ENCODE measurements at regions not wholly inside any gene's neighbourhood (a gene's known extent, or its start where the extent isn't known, plus 50 kb on each side); places are given as distances from the start of the nearest gene placed in this dataset.
"Not testable (repeated sequence)": the region's sequence is repeated elsewhere in the genome, so short reads cannot be mapped to it uniquely, and the experiment has no call there.

DNA sequence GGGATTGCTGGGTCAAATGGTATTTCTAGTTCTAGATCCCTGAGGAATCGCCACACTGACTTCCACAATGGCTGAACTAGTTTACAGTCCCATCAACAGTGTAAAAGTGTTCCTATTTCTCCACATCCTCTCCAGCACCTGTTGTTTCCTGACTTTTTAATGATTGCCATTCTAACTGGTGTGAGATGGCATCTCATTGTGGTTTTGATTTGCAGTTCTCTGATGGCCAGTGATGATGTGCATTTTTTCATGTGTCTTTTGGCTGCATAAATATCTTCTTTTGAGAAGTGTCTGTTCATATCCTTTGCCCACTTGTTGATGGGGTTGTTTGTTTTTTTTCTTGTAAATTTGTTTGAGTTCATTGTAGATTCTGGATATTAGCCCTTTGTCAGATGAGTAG lies 220.3 kb downstream of the NPR3 start:
- H3F3A ChIP-seq (ENCODE audit: insufficient read depth, low read length, poor library complexity, severe bottlenecking); H3K79me2 ChIP-seq (replicated peaks; ENCODE audit: insufficient read depth, low read length); H3K9ac ChIP-seq (ENCODE audit: low read length); H2AFZ ChIP-seq (ENCODE audit: low read depth, low read length); H3K36me3 ChIP-seq (ENCODE audit: insufficient read depth, low read length); H3K4me3 ChIP-seq (ENCODE audit: low read length); H3K4me2 ChIP-seq (ENCODE audit: low read length); H3K27me3 ChIP-seq (ENCODE audit: insufficient read depth, low read depth, low read length); H3K9me3 ChIP-seq (ENCODE audit: low read length); H4K20me1 ChIP-seq (ENCODE audit: insufficient read depth); H3K27ac ChIP-seq (ENCODE audit: low read length); H3K9me2 ChIP-seq (ENCODE audit: insufficient read depth, low read length): not testable (repeated sequence)

DNA sequence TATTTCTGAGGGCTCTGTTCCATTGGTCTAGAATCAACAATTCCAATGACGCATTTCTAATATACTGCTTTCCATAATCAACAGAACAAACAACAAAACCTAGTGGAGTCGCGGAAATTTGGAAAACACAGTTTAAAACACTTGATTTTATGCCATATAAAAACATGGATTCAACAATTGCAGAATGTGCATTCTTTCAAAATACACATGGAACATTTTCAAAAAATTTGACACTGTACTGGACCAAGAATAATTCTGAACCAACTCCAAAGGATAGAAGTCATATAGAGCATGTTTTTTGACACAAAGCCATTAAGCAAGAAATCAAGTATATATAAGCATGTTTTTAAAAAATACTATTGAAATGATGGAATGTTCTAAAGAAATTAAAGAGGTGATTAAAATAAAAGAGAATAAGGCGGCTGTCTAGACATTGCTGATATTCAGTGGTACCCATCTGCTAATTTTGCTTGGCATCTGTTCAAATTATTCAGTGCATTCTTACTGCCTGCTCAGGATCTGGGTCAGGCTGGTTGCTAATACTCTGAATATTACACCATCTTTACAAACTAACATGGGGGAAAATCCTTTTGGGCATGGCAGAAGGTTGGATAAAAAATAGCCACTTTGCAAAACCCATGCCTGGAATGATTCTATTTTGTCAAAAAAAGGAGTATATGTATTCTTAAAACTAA lies 221.3 kb downstream of the NPR3 start:
- no peaks in the 10 kb centered on the region for H3K9me2 ChIP-seq (ENCODE audit: insufficient read depth, low read length)
- no peak overlapping the region for H3K4me3 ChIP-seq (ENCODE audit: low read length)
- no peaks in the 10 kb centered on the region for H3K9me3 ChIP-seq (ENCODE audit: low read length)
- no peaks in the 10 kb centered on the region for H4K20me1 ChIP-seq (ENCODE audit: insufficient read depth)
- no peaks in the 10 kb centered on the region for H3K36me3 ChIP-seq (ENCODE audit: insufficient read depth, low read length)
- no peak overlapping the region for H3K9ac ChIP-seq (ENCODE audit: low read length)
- H3K27me3 ChIP-seq (ENCODE audit: insufficient read depth, low read depth, low read length) = no peaks in the 10 kb centered on the region
- no peaks in the 10 kb centered on the region for H3F3A ChIP-seq (ENCODE audit: insufficient read depth, low read length, poor library complexity, severe bottlenecking)
- TF ChIP-seq RAD21 (conservative IDR thresholded peaks at IDR 0.05) = no peak
- no peak for TF ChIP-seq POLR2AphosphoS5 (IDR thresholded peaks at IDR 0.05)
- no peak for TF ChIP-seq EZH2 (IDR thresholded peaks at IDR 0.05; ENCODE audit: borderline replicate concordance, insufficient read depth, low read length, poor library complexity, severe bottlenecking)
- TF ChIP-seq MXI1 (conservative IDR thresholded peaks at IDR 0.05; ENCODE audit: poor library complexity, severe bottlenecking) = no peak
- TF ChIP-seq, protein P1, sequence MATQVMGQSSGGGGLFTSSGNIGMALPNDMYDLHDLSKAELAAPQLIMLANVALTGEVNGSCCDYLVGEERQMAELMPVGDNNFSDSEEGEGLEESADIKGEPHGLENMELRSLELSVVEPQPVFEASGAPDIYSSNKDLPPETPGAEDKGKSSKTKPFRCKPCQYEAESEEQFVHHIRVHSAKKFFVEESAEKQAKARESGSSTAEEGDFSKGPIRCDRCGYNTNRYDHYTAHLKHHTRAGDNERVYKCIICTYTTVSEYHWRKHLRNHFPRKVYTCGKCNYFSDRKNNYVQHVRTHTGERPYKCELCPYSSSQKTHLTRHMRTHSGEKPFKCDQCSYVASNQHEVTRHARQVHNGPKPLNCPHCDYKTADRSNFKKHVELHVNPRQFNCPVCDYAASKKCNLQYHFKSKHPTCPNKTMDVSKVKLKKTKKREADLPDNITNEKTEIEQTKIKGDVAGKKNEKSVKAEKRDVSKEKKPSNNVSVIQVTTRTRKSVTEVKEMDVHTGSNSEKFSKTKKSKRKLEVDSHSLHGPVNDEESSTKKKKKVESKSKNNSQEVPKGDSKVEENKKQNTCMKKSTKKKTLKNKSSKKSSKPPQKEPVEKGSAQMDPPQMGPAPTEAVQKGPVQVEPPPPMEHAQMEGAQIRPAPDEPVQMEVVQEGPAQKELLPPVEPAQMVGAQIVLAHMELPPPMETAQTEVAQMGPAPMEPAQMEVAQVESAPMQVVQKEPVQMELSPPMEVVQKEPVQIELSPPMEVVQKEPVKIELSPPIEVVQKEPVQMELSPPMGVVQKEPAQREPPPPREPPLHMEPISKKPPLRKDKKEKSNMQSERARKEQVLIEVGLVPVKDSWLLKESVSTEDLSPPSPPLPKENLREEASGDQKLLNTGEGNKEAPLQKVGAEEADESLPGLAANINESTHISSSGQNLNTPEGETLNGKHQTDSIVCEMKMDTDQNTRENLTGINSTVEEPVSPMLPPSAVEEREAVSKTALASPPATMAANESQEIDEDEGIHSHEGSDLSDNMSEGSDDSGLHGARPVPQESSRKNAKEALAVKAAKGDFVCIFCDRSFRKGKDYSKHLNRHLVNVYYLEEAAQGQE (IDR thresholded peaks at IDR 0.05; ENCODE audit: borderline replicate concordance) = no peak
- TF ChIP-seq EP300 (conservative IDR thresholded peaks at IDR 0.05; ENCODE audit: poor library complexity, severe bottlenecking) = no peak
- no peak for TF ChIP-seq SMC3 (conservative IDR thresholded peaks at IDR 0.05; ENCODE audit: poor library complexity)
- TF ChIP-seq, protein P2, sequence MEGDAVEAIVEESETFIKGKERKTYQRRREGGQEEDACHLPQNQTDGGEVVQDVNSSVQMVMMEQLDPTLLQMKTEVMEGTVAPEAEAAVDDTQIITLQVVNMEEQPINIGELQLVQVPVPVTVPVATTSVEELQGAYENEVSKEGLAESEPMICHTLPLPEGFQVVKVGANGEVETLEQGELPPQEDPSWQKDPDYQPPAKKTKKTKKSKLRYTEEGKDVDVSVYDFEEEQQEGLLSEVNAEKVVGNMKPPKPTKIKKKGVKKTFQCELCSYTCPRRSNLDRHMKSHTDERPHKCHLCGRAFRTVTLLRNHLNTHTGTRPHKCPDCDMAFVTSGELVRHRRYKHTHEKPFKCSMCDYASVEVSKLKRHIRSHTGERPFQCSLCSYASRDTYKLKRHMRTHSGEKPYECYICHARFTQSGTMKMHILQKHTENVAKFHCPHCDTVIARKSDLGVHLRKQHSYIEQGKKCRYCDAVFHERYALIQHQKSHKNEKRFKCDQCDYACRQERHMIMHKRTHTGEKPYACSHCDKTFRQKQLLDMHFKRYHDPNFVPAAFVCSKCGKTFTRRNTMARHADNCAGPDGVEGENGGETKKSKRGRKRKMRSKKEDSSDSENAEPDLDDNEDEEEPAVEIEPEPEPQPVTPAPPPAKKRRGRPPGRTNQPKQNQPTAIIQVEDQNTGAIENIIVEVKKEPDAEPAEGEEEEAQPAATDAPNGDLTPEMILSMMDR (IDR thresholded peaks at IDR 0.05; ENCODE audit: poor library complexity, severe bottlenecking) = no peak
- no peak for TF ChIP-seq TAF1 (IDR thresholded peaks at IDR 0.05; ENCODE audit: low read depth)
- H2AFZ ChIP-seq (ENCODE audit: low read depth, low read length) = no peak overlapping the region
- no peaks in the 10 kb centered on the region for H3K79me2 ChIP-seq (replicated peaks; ENCODE audit: insufficient read depth, low read length)
- no peak overlapping the region for H3K27ac ChIP-seq (ENCODE audit: low read length)
- no peak overlapping the region for H3K4me2 ChIP-seq (ENCODE audit: low read length)

DNA sequence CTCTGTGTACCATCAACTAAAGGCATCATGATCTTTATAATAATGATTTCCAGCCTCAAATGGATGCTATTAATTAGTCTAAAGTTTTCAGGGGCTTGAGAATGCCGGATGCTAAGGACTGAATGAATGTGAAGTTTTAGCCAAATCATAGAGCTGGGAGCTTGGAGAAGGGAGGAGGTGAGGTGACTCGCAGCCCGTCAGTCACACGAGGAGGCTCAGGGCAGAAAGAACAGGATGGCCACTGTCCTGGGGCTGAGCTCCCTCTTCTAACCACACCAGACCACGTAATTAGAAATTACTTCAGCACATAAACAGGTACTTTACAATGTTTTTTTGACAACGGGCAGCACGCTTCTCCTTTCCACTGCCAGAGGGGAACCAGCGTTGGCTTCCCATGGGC lies 222.6 kb downstream of the NPR3 start:
- Histone ChIP-seq H3K36me3 (ENCODE audit: insufficient read depth, low read length) (no peaks in the 10 kb centered on the region), H3K79me2 (replicated peaks; ENCODE audit: insufficient read depth, low read length) (no peaks in the 10 kb centered on the region), H3K27ac (ENCODE audit: low read length) (no peak overlapping the region), H3K9me3 (ENCODE audit: low read length) (no peaks in the 10 kb centered on the region), H3K9ac (ENCODE audit: low read length) (no peak overlapping the region), H3K4me2 (ENCODE audit: low read length) (no peak overlapping the region), H2AFZ (ENCODE audit: low read depth, low read length) (no peak overlapping the region), H3K4me3 (ENCODE audit: low read length) (no peak overlapping the region), H3K9me2 (ENCODE audit: insufficient read depth, low read length) (no peaks in the 10 kb centered on the region), H3K27me3 (ENCODE audit: insufficient read depth, low read depth, low read length) (no peaks in the 10 kb centered on the region), H3F3A (ENCODE audit: insufficient read depth, low read length, poor library complexity, severe bottlenecking) (no peaks in the 10 kb centered on the region), H4K20me1 (ENCODE audit: insufficient read depth) (no peaks in the 10 kb centered on the region)
- TF ChIP-seq, protein P1 (IDR thresholded peaks at IDR 0.05; ENCODE audit: borderline replicate concordance) = no peak
- no peak for TF ChIP-seq TAF1 (IDR thresholded peaks at IDR 0.05; ENCODE audit: low read depth)
- TF ChIP-seq EZH2 (IDR thresholded peaks at IDR 0.05; ENCODE audit: borderline replicate concordance, insufficient read depth, low read length, poor library complexity, severe bottlenecking) = no peak
- TF ChIP-seq POLR2AphosphoS5 (IDR thresholded peaks at IDR 0.05) = no peak
- TF ChIP-seq RAD21 (conservative IDR thresholded peaks at IDR 0.05) = no peak
- no peak for TF ChIP-seq SMC3 (conservative IDR thresholded peaks at IDR 0.05; ENCODE audit: poor library complexity)
- TF ChIP-seq, protein P2 (IDR thresholded peaks at IDR 0.05; ENCODE audit: poor library complexity, severe bottlenecking) = no peak
- TF ChIP-seq EP300 (conservative IDR thresholded peaks at IDR 0.05; ENCODE audit: poor library complexity, severe bottlenecking) = no peak
- no peak for TF ChIP-seq MXI1 (conservative IDR thresholded peaks at IDR 0.05; ENCODE audit: poor library complexity, severe bottlenecking)

Data from neural cell (in vitro differentiated cells).